ENCODE measurements at regions not wholly inside any gene's neighbourhood (a gene's known extent, or its start where the extent isn't known, plus 50 kb on each side); places are given as distances from the start of the nearest gene placed in this dataset.

DNA sequence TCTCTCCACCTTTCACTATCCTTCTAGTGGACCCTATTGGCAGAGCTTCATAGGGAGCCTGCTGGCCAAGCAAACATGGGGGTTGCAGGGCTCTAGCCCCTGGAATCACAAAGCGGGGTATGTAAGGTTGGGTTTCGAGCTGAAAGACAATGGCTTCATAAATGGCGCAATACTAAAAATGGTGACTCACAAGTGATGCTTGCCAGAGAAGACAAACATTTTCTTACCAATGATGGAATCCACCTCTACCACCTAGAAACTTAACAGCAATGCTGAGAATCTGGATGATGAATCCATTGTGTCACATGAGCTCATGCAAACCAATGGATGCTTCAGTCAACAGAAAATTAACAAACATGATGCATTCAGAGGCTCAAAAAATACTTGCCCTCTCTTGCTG lies 375.3 kb upstream of the PSMD7 start:
- TF ChIP-seq POLR2A (IDR thresholded peaks at IDR 0.05): no peak
- TF ChIP-seq, protein P1, sequence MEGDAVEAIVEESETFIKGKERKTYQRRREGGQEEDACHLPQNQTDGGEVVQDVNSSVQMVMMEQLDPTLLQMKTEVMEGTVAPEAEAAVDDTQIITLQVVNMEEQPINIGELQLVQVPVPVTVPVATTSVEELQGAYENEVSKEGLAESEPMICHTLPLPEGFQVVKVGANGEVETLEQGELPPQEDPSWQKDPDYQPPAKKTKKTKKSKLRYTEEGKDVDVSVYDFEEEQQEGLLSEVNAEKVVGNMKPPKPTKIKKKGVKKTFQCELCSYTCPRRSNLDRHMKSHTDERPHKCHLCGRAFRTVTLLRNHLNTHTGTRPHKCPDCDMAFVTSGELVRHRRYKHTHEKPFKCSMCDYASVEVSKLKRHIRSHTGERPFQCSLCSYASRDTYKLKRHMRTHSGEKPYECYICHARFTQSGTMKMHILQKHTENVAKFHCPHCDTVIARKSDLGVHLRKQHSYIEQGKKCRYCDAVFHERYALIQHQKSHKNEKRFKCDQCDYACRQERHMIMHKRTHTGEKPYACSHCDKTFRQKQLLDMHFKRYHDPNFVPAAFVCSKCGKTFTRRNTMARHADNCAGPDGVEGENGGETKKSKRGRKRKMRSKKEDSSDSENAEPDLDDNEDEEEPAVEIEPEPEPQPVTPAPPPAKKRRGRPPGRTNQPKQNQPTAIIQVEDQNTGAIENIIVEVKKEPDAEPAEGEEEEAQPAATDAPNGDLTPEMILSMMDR (IDR thresholded peaks at IDR 0.05): no peak
